NCI-H2107 treated with DMSO at 0.1 percent for 48 hours (cell line): ENCODE measurements at regions not wholly inside any gene's neighbourhood (a gene's known extent, or its start where the extent isn't known, plus 50 kb on each side); places are given as distances from the start of the nearest gene placed in this dataset.
A peak's percentile ranks its signal among the peaks of the same experiment; 100 is the strongest.
"Not testable (repeated sequence)": the region's sequence is repeated elsewhere in the genome, so short reads cannot be mapped to it uniquely, and the experiment has no call there.

Source experiments
- DNase-seq: peaks from one replicate; lab custom pipeline; 2025; ENCODE audit not compliant: unreplicated experiment; lab: John Stamatoyannopoulos, UW

GRCh38 chr7:85805656-85806055, 618.8 kb upstream of the SEMA3D start:
- DNase-seq: no peak

GRCh38 chr7:85805249-85805648, 618.4 kb upstream of the SEMA3D start:
- no peak for DNase-seq

- no peak for DNase-seq
Measured at GRCh38 chr7:85802211-85802610, 615.4 kb upstream of the SEMA3D start.

GRCh38 chr7:85796956-85797355, 610.1 kb upstream of the SEMA3D start:
- DNase-seq: no peak

GRCh38 chr7:85791098-85791497, 604.2 kb upstream of the SEMA3D start:
- not testable (repeated sequence) for DNase-seq

- no peak for DNase-seq
Measured at GRCh38 chr7:85781606-85782005, 594.8 kb upstream of the SEMA3D start.

GRCh38 chr7:85776691-85777345, 590.0 kb upstream of the SEMA3D start:
- no peak for DNase-seq

- no peak for DNase-seq
Measured at GRCh38 chr7:85775431-85775830, 588.6 kb upstream of the SEMA3D start.

- no peak for DNase-seq
Measured at GRCh38 chr7:85774986-85775385, 588.1 kb upstream of the SEMA3D start.

- no peak for DNase-seq
Measured at GRCh38 chr7:85773116-85773728, 586.4 kb upstream of the SEMA3D start.

- no peak for DNase-seq
Measured at GRCh38 chr7:85771516-85771915, 584.7 kb upstream of the SEMA3D start.

GRCh38 chr7:85770332-85770731, 583.5 kb upstream of the SEMA3D start:
- no peak for DNase-seq

GRCh38 chr7:85765698-85766298, 578.9 kb upstream of the SEMA3D start:
- no peak for DNase-seq

GRCh38 chr7:85764034-85764433, 577.2 kb upstream of the SEMA3D start:
- no peak for DNase-seq

- no peak for DNase-seq
Measured at GRCh38 chr7:85757348-85757747, 570.5 kb upstream of the SEMA3D start.

GRCh38 chr7:85750454-85750949, 563.6 kb upstream of the SEMA3D start:
- no peak for DNase-seq

- DNase-seq: no peak
Measured at GRCh38 chr7:85749696-85750453, 563.0 kb upstream of the SEMA3D start.

GRCh38 chr7:85748861-85749260, 562.0 kb upstream of the SEMA3D start:
- DNase-seq: no peak

GRCh38 chr7:85737426-85737825, 550.6 kb upstream of the SEMA3D start:
- no peak for DNase-seq

- no peak for DNase-seq
Measured at GRCh38 chr7:85736085-85736484, 549.2 kb upstream of the SEMA3D start.

GRCh38 chr7:85734823-85735222, 548.0 kb upstream of the SEMA3D start:
- peak; percentile 23 for DNase-seq
